ENCODE measurements at regions not wholly inside any gene's neighbourhood (a gene's known extent, or its start where the extent isn't known, plus 50 kb on each side); places are given as distances from the start of the nearest gene placed in this dataset.

- TF ChIP-seq EZH2phosphoT487 (IDR thresholded peaks at IDR 0.05; ENCODE audit: low read depth) = no peak
- no peak for TF ChIP-seq CTCF (IDR thresholded peaks at IDR 0.05; ENCODE audit: low read depth, low read length)
- H3K4me1 ChIP-seq (ENCODE audit: low read length) = no peaks in the 10 kb centered on the region
- H3K9ac ChIP-seq (ENCODE audit: low read length) = no peak overlapping the region
- H4K20me1 ChIP-seq (ENCODE audit: insufficient read depth, low read length) = no peaks in the 10 kb centered on the region
- H3K27ac ChIP-seq (ENCODE audit: low read length) = no peak overlapping the region
- H2AFZ ChIP-seq (ENCODE audit: low read depth, low read length) = no peak overlapping the region
- H3K4me3 ChIP-seq (ENCODE audit: low read length) = no peak overlapping the region
- peaks cover 26% of the 10 kb centered on the region for H3K27me3 ChIP-seq (ENCODE audit: low read depth, low read length)
- H3K4me2 ChIP-seq (ENCODE audit: low read length) = no peak overlapping the region
- no peaks in the 10 kb centered on the region for H3K9me3 ChIP-seq (ENCODE audit: insufficient read depth, low read length)
- no peaks in the 10 kb centered on the region for H3K79me2 ChIP-seq (ENCODE audit: low read length)
- no peaks in the 10 kb centered on the region for H3K36me3 ChIP-seq (replicated peaks; ENCODE audit: low read depth, low read length)
Observed at GRCh38 chr11:128135451-128135850, 451.9 kb downstream of the ETS1 start.

DNA sequence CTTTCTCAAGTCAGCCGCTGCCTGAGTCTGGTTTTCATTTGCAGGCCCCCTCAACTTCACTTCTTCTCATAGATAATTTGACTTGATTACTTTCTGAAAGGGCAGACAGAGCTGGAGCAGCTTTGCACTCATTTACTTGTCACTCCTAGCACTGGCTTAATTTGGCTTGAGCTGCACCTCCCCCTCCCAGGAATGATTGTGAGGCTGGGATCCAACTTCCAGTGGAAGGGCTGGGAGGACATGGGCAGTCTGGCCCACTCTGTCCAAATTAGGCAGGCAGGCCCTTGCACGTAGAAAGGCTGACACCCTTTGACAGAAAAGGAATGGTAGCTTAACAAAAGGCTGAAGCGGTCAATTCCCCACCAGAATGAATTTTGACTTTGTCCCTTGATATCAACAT lies 453.9 kb downstream of the ETS1 start:
- no peaks in the 10 kb centered on the region for H3K36me3 ChIP-seq (replicated peaks; ENCODE audit: low read depth, low read length)
- no peak overlapping the region for H3K27ac ChIP-seq (ENCODE audit: low read length)
- H3K9me3 ChIP-seq (ENCODE audit: insufficient read depth, low read length) = no peaks in the 10 kb centered on the region
- H3K4me1 ChIP-seq (ENCODE audit: low read length) = no peaks in the 10 kb centered on the region
- no peak overlapping the region for H3K9ac ChIP-seq (ENCODE audit: low read length)
- H3K79me2 ChIP-seq (ENCODE audit: low read length) = no peaks in the 10 kb centered on the region
- no peak overlapping the region for H3K4me2 ChIP-seq (ENCODE audit: low read length)
- no peaks in the 10 kb centered on the region for H4K20me1 ChIP-seq (ENCODE audit: insufficient read depth, low read length)
- H2AFZ ChIP-seq (ENCODE audit: low read depth, low read length) = no peak overlapping the region
- peaks cover 26% of the 10 kb centered on the region for H3K27me3 ChIP-seq (ENCODE audit: low read depth, low read length)
- TF ChIP-seq EZH2phosphoT487 (IDR thresholded peaks at IDR 0.05; ENCODE audit: low read depth) (no peak), CTCF (IDR thresholded peaks at IDR 0.05; ENCODE audit: low read depth, low read length) (no peak)
- H3K4me3 ChIP-seq (ENCODE audit: low read length) = no peak overlapping the region

DNA sequence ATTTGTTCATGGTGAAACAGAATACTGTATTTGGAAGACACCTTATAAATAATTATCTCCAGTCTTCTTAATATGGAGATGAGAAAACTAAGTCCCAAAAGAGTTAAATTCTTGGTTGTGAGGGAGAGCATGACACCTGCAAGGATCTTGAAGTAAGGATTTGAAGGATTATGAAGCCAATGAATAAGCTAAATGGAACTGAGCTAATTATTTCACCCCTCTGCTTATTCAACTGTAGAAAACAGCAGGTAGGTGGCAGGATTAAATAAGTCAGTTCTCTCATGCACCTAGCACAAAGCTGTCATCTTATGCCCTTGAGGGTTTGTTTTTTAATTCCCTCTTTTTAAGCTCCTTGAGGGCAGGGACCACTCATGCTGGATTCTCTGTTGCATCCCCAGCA lies 457.3 kb downstream of the ETS1 start:
- H3K27ac ChIP-seq (ENCODE audit: low read length) = no peak overlapping the region
- H4K20me1 ChIP-seq (ENCODE audit: insufficient read depth, low read length) = no peaks in the 10 kb centered on the region
- no peak overlapping the region for H3K9ac ChIP-seq (ENCODE audit: low read length)
- peaks cover 21% of the 10 kb centered on the region for H3K27me3 ChIP-seq (ENCODE audit: low read depth, low read length)
- no peaks in the 10 kb centered on the region for H3K79me2 ChIP-seq (ENCODE audit: low read length)
- no peak overlapping the region for H3K4me2 ChIP-seq (ENCODE audit: low read length)
- H3K4me3 ChIP-seq (ENCODE audit: low read length) = no peak overlapping the region
- no peak overlapping the region for H2AFZ ChIP-seq (ENCODE audit: low read depth, low read length)
- H3K4me1 ChIP-seq (ENCODE audit: low read length) = no peaks in the 10 kb centered on the region
- no peaks in the 10 kb centered on the region for H3K9me3 ChIP-seq (ENCODE audit: insufficient read depth, low read length)
- no peaks in the 10 kb centered on the region for H3K36me3 ChIP-seq (replicated peaks; ENCODE audit: low read depth, low read length)
- TF ChIP-seq EZH2phosphoT487 (IDR thresholded peaks at IDR 0.05; ENCODE audit: low read depth) (no peak), CTCF (IDR thresholded peaks at IDR 0.05; ENCODE audit: low read depth, low read length) (no peak)

DNA sequence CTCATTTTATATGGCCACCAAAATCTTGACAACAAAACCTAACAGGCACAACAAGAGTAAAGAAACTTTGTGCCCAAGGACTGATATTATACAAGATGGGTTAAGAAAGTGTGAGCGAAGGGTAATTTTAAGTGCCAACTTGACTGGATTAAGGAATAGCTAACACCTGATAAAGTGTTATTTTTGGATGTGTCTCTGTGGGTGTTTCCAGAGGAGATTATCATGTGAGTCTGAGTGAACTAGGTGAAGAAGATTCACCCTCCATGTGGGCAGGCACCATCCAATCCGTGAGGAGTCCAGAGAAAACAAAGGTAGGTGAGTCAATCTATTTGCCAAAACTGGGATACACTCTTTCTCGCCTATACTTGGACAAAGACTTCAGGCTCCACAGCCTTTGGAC lies 461.6 kb downstream of the ETS1 start:
- H3K9me3 ChIP-seq (ENCODE audit: insufficient read depth, low read length) = no peaks in the 10 kb centered on the region
- peaks cover 5% of the 10 kb centered on the region for H3K27me3 ChIP-seq (ENCODE audit: low read depth, low read length)
- H2AFZ ChIP-seq (ENCODE audit: low read depth, low read length) = no peak overlapping the region
- H3K79me2 ChIP-seq (ENCODE audit: low read length) = no peaks in the 10 kb centered on the region
- no peak overlapping the region for H3K4me2 ChIP-seq (ENCODE audit: low read length)
- TF ChIP-seq EZH2phosphoT487 (IDR thresholded peaks at IDR 0.05; ENCODE audit: low read depth) (no peak), CTCF (IDR thresholded peaks at IDR 0.05; ENCODE audit: low read depth, low read length) (no peak)
- no peak overlapping the region for H3K27ac ChIP-seq (ENCODE audit: low read length)
- no peaks in the 10 kb centered on the region for H4K20me1 ChIP-seq (ENCODE audit: insufficient read depth, low read length)
- no peak overlapping the region for H3K9ac ChIP-seq (ENCODE audit: low read length)
- H3K36me3 ChIP-seq (replicated peaks; ENCODE audit: low read depth, low read length) = no peaks in the 10 kb centered on the region
- H3K4me3 ChIP-seq (ENCODE audit: low read length) = no peak overlapping the region
- no peaks in the 10 kb centered on the region for H3K4me1 ChIP-seq (ENCODE audit: low read length)

Measured in OCI-LY3 (cell line).